Midbrain (tissue), 1 donor: ENCODE measurements at regions not wholly inside any gene's neighbourhood (a gene's known extent, or its start where the extent isn't known, plus 50 kb on each side); places are given as distances from the start of the nearest gene placed in this dataset.

ENCODE experiments used
- DNase-seq: peaks from one replicate; lab custom pipeline; 2025; lab: John Stamatoyannopoulos, UW

DNA sequence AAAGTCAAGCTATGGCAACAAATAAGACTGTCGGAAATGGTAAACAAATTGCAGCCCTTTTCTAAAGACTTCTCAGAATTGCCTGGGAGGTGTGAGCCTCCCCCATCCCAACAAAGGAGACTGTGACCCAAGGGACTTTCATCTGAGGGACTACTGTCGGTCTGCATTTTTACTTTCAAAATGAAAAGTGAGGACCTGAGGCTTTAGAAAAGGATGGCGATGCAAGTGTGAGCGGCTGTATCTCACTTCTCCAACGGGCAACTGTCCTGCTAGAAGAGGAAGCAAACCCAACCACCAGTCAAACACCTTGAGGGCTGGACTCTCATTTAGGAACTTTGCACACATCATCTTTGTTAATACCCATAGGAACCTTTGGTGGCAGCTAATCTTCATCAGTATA, 62.6 kb upstream of the CLNK start:
- DNase-seq = peak; percentile 45

DNA sequence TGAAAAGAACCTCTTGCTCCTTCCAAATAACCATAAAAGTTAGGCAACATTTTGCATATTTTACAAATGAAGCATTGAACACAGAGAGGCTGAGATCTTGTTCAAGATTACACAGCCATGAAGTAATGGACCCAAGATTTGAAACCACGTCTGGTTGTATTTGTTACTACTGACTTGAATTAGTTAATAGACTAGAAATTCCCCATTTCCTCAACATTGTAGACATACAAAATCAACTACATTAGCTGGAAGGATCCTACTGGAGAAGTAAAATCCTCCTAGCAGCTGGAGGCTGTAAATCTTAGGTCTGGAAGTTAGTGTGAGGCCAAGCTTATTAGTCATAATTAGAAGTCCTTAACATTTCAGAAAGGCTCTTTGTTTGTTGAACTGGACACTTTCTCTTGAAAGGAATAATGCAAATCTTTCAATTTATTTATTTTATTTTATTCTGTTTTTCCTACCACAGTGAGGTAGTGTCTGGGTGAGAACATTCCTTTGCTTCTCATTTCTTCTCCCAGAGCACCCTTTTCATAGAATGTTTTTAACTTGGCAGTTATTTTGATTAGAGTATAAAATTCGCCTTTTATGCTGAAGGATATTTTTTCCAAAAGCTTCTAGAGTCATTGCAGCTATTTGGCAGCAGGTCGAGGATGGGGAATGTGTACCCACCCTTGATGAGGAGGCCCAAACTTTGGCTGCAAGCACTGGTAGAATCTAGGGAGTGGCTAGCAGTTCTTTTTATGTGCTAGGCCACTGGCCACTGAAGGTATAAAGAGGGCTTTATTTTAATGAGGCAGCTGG, 62.0 kb upstream of the CLNK start:
- DNase-seq = peak; percentile 53

DNA sequence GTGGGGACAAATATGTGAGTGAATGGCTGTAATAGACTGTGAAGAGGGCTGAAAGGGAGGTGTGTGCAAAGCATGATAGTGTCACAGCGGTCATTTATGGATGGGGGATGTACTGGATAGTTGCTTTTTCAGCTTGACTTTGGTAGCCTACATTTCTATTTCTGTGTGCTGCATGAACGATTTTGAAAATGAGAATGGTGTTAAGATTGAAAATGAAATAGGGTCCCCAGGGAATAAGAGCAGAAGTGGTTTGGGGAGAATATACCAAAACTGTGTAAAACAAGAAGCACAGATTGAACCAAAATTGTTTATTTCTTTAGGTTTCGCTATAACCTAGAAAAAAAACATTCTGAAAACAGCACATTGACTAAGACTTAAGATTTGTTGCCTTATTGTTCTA, 58.8 kb upstream of the CLNK start:
- no peak for DNase-seq

DNA sequence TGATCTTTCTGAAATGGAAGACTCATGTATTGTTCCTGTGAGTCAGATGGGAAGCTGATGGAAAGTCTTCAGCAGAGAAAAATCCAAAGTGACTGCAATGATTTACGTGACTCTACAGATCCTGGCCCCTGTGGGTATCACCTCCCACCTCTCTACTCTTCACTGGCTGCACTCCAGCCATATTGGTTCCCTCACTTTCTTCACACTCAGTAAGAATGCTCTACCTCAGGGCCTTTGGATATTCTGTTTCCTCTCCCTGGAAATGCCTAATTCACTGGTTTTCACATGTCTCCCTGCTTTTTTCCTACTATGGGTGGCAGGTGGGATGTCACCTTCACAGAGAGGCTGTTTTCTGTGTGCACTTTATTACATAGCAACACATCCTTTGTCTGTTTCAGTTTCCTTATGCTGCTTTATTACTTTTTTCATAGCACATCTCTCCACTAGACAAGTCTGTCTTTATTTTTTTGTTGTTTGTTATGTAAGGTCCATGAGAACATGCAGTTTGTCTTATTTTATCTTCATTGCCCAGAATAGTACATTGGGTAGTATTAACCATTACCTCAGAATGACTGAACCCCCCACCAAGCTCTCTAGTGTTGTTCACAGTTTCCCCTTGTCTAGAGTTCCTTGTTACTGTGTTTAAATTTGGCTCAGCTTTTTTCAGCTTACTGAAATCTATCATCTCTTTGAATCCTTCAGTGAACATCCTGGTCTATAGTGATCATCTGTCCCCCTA, 57.6 kb upstream of the CLNK start:
- DNase-seq = no peak

DNA sequence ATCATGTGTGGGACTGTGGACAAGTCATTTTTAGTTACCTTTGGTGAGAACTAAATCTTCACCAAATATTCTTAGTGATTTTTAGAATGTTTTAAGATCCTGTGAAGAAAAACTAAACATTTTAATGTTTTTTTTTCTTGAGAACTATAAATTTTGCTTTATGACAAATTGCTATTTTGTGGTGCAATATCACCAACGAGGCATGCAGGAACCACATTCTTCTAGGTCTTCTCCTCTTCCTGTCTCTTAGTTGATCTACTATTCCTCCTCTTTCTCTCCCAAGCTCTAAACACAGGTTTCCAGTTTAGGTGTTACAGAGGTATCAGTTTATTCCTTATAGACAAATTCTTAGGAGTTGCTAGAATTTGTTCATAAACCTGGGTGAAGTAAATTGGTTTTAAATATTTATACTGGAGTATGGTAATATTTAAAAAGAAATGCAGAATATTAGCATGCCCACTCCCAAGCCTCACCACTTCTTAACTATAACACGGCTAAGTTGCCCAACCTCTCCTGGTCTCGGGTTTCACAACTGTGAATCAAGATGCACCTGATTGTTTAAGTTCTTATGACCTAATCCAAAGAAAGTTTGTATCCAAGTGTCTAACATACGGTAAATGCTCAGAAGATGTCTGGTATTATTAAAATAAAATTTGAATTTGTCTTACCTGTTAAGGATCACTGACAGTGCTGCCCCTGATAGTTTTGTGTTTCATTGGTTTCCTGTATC, 56.5 kb upstream of the CLNK start:
- no peak for DNase-seq

DNA sequence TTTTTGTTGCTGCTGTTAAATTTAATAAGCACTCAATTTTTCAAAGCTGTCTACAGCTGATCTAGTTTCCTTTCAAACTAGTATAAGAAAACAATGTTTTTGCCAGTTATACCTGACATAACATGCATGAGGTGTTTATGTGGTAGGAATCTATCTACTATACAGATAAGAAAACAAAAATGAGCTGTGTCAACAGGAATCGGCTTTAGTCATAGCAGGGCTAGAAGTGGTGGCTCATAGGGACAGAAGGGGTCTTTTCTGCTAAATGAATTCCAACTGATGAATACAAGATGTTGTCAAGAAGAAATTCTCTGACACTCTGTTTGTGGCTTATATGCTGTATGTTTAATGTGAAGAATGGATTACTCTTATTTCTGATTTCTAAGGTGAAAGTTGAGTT, 55.7 kb upstream of the CLNK start:
- DNase-seq = no peak

DNA sequence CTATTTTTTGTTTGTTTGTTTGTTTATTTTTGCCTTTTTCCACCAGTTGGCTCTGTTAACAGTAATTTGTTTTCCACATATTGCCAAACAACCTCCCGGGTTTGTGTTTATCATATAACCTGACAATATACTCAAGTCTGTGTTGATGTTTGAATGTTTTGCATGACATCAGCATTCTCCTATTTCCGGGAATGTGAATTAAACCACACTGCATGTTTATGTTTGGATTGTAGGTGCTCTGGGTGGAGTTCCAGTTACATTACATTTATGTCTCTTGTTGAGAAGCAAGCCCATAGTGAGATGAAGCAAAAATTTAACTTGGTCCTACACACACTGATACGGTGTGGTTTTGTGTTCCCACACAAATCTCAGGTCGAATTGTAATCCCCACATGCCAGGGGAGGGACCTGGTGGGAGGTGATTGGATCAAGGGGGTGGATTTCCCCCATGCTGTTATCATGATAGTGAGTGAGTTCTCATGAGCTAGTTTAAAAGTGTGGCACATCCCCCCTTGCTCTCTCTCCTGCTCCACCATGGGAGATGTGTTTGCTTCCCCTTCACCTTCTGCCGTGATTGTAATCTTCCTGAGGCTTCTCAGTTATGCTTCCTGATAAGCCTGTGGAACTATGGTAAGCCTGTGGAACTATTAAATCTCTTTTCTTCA, 54.4 kb upstream of the CLNK start:
- DNase-seq = no peak

DNA sequence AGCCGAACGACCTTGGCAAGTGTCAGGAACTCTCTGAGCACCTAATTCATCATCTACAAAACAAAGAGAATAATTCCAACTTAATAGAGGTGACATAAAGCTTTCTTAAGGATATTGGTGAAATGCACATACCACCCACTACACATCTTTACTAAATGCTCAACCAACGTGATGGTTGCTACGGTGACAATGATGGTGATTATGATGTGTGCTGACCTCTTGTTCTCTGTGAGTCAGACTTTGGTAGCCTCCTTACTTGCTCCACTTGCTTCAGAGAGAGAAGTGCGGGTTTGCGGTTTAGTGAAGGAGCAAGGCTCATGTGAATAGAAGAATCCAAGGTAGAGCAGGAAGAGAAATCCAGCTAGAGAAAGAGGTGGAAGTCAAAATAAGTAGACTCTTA, 52.8 kb upstream of the CLNK start:
- DNase-seq = no peak

DNA sequence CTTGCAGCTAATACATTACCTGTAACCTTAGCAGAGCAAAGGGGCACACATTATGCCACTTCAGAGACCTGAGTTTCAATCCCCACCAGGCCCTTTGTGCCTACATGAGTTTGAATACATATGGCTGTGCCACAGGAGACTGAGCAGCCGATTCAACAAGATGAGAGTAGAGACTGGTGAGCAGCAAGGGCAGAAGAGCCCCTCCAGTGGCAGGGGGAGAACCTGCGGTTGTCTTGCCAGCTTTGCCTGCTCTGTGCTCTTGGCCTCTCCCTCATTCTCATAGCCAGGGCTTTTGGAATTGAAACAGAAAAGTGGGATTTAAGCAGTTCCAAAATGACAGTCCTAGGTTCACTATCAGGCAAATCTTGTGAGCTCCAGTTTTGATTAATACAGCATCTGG, 52.3 kb upstream of the CLNK start:
- DNase-seq = no peak

DNA sequence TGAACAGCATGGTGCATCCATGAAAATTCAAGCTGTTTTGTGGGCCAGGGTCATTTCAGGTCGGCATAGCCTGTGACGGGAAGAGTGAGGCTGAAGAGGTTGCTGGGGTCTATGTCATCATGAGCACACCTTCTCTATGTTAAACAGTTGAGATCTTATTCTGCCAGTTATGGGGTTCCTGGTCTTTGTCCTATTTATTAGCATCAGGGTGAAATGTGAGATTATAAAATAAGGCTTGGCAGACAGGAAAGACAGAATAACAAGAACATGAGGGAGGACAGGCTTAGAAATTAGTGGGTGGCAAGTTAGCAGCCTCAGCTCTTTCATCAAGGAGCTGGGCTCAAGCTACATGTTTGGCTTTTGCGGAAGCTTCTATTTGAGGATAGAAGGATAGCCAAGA, 51.7 kb upstream of the CLNK start:
- DNase-seq = no peak

DNA sequence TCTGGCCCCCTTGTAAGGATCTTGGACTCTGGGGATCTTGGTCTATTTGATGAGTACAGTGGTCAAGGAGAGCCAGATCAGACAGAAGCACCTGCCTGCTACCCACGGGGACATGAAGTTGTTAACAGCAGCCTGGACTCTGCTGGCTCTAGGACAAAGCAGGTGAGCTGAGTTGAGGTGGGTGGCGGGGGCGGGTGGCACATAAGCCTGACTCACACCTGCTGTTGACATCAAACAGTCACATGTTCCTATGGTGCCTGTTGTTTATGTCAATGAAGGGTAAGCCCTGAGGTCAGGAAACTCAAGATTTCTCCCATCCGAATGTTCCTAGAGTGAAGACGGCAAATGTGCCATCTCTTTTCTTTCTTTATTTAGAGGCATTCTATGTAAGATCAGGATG, 50.1 kb upstream of the CLNK start:
- DNase-seq = no peak
